ENCODE measurements at regions not wholly inside any gene's neighbourhood (a gene's known extent, or its start where the extent isn't known, plus 50 kb on each side); places are given as distances from the start of the nearest gene placed in this dataset.

DNA sequence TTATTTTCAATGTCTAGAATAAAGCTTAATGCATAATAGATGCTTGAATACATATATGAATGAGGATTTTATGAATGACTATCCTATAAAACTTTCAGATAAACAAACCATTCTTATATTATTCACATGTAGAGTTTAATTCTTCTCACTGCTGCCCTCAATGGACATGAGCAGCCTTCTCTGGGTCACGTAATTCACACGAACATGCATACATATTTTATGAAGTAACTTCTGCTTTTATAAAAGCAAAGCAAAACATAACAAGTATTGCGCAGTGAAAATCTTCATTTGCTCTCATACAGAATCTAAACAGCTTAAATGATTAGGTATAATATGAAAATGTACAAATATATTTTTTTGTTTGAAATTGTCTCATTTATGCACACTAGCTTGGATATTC, 116.7 kb downstream of the TMA16 start:
- TF ChIP-seq EZH2 (IDR thresholded peaks at IDR 0.05; ENCODE audit: insufficient read depth, poor library complexity, severe bottlenecking) (no peak), EZH2phosphoT487 (IDR thresholded peaks at IDR 0.05; ENCODE audit: insufficient read depth, low read depth) (no peak)

Data from GM23248 (cell line).